HG02870 (cell line): ENCODE measurements at regions not wholly inside any gene's neighbourhood (a gene's known extent, or its start where the extent isn't known, plus 50 kb on each side); places are given as distances from the start of the nearest gene placed in this dataset.

Experiments used
- ATAC-seq: cut with Tn5 transposase; IDR thresholded peaks from one replicate; pipeline ENCODE4 v1.9.1; 2021; ENCODE audit warnings: mild to moderate bottlenecking, moderate library complexity; ENCODE audit not compliant: unreplicated experiment

DNA sequence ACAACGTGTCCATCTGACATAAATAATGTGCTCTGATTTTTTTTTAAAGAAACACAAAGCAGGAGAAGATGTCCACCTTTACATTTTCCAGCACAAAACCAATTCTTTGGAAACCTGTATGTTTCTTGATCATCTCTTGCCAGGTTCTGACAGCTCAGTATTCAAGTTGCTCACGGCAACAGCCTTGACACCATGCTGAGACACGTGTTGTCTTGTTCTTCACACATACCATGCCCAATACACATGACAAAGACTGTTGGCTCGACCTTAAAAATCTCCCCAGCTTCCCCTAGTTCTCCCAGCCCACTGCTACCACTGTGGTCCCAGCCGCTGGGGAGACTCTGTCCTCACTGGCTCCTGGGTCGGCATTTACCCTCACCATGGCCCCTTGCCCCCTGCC is 518.9 kb downstream of the PREX1 start:
- ATAC-seq, result no peak

DNA sequence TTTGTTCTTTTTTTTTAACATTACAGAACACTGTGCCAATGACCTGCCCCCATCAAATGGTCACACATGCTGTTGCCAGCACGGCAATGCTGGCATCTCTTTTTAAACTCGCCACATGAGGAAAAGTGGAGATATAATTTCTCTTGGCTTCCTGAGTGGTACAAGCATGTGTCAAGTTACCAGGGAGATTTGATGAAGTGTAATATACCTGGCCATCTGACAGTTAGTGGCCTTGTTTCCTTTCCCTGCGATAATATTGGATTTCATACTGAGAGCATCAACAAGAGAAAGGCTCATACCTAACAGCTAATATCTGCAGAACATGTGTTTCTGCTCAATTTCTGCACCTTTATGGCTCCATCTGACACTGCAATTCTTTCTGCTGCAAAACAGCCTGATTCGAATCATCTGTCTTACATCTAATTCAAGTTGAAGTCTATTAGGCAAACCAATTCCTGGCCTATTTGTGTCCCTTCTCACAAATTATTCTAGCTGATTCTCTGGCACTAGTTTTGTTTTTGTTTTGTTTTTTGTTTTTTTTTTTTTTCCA is 519.5 kb downstream of the PREX1 start:
- ATAC-seq, result no peak

DNA sequence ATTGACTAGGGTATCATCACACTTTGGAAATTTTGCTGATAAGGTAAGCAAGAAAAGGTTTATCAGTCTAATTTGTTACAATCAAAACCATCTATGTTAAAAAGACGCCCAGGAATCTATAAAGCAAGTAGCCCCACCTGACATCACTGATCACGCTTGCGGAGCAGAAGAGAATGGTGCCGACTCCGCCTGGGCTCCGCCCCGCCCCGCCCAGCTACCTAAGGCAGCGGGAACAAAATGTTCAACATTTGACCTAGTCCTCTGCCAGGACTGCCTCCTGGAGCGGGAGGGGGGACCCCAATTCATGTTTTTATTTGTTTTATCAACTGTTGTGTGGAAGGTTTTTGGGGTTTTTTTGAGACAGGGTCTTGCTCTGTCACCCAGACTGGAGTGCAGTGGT is 520.5 kb downstream of the PREX1 start:
- ATAC-seq, result no peak

DNA sequence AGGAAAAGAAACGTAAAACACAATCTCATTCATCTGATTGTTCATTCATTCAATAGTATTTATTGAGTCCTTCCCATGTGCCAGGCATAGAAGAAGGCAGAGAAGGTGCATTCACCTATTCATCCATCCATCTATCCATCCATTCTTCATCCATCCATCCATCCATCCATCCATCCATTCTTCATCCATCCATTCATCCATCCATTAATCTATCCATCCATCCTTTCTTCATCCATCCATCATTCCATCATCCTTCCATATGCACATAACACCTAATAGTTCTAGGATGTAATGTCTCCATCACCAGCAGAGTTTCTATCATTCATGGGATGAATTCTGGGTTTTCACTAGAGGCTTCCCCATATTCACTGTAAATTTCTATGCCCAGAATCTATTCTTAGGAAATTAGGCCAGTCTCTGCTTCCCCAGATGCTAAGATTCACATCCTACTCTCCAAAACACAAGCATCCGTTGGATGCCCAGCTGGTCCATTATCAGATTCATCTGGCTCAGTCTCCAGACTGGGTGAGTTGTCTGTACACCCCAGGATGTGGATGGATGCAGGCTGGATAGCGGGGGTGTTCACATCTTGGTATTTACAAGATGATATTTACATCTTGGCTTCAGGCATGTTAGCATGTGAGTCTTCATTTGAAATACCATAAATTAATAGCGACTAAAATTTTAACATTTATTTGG is 517.7 kb upstream of the SULF2 start:
- no peak for ATAC-seq

DNA sequence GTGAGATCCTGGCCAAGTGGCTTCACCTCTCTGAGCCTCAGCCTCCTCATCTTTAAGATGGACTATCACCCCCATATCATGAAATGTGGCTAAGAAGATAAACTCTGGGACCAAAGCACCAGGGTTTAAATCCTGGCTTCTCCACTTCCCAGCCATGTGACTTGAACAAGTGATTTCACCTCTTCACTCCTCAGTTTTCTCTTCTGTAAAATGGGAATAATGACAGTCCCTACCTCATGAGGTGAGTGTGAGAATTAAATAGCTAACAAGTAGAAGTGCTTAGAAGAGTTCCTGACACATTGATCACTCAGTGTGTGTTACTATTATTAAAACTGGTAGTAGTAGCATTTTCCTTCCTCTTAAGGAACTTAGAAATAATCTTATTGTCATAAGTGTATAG is 516.9 kb upstream of the SULF2 start:
- ATAC-seq, result no peak

DNA sequence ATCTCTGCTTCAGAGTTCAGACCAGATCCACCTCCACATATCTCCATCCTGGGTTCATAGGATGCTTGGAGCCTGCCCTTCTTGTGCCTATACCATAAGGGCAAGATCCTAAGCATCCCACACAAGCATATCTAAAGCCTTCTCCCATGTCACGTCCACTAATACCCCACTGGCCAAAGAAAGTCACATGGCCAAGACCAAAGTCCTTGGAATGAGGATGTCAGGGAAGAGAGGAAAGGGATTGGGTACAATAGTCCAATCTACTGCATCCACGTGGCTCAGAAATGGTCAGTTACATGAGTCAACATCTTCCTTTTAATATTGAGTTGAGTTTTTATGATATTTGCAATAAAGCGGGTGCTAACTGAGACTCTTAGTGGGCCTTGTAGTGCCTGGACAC is 515.9 kb upstream of the SULF2 start:
- ATAC-seq, result no peak

DNA sequence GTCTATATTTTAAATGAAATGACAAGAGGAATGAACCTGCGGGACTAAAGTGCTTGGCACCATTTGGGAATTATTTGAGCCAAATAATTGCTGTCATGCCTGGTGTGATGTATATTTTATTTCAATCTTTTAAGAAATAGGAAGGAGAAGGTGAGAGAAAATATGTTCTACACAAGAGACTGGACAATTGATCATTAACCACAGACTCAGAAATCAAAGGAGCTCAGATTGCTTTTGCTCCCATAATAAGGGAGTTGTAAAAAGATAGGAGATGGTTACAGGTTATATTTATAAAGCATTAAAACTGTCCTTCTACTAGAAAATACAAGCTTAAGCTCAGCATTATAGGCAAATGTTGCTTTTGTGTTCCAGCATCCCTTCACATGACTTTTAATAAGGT is 515.2 kb upstream of the SULF2 start:
- no peak for ATAC-seq

DNA sequence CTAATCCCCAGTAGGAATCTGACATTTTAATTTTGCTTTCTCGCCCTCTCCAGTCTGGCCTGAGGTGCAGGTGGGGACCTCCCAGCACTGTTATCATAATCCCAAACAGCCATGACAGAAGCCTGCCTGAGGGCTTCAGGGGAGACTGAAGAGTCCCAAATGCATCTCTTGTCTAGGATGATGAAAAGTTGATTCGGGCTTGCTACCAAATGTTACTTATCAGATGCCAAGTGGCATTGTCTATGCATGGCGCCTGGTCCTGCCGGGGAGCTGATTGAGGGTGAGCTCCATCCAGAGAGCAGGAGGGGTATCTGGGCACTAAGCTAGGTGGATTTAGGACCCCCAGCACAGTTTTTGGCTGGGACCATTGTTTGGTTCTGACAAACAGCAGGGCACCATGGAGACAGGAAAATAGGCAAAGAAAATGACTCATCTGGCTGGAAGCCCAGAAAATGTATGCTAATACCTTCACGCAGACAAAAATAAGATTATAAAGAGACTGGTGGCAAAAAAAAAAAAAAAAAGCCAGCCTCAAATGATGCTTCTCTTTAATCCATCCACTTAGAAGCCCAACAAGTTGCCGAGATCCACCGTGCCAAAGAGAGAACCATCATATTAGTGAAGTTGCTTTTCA is 513.7 kb upstream of the SULF2 start:
- ATAC-seq, result no peak

DNA sequence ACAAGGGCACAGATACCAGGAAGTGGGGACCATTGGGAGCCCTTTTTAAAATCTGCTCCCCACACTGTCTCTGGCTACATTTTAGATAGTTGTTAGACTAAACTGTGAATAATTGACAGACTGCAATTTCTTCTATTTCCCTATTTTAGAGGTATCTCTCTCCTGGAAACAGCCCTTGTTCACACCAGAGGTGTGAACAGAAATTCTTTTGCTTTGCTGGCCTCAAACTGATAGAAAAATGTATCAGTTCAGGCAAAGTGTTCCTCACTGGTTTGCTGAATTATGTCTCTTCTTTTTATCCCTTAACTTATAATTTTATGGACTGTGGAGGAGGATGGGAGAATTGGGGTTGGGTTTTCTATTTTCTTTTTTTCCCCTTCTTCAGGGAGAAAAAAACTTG is 513.2 kb upstream of the SULF2 start:
- no peak for ATAC-seq

DNA sequence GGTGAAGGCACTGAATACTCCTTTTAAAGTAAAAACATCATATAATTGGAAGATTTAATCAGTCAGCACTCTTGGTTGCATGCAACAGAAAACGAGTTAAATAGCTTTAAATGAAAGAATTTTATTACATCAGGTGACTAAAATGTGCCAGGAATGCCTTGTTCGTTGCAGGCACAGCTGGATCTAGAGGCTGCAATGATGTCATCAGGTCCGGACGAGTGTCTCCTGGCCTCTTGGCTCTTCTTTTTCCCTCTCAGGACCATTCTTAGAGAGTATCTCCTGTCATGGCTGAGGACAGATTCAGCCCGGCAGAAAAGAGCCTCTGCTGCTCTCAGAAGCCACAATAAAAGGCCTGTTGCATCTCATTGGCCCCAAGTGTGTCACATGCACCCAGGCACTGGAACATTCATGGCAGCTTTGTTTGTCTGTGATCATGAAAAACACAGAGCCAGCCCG is 510.7 kb upstream of the SULF2 start:
- ATAC-seq, result no peak

DNA sequence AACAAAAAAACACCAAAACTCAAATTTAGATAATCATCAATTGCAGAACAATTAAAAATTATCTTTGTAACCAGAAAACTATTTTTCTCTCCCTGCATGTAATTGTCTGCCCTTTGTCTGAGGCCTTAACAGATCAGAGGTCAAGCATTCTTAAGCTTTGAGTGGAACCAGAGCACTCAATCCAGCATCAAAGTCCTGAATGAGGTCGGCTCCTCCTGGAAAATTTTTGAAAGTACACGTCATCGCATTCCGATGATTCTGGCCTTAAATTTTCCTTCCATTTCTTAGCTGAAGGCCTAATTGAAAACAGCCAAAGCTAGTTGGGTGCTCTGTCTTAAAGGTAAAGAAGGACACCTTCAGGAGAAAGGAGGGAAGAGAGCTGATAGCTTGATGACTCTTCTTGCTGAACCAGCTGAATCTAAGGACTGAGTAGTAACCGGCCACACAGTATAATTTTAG is 510.2 kb upstream of the SULF2 start:
- no peak for ATAC-seq

DNA sequence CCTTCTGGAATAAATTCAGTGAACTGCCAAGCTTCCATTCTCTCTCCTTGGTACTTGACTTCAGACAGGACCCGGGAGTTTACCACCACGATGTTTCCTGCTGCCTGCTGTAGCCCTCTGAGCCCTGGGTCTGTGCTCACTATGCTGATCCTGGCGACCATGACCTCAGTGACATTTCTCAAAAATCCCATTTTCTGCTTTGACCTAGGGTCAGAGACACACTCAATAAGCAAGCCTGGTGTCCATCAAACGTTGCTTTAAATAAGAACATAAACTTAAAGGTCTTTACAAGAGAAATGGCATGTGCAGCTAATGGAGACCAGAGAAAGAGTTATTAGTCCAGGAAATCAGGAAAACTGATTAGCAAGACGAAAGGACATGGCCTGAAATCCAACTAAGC is 509.7 kb upstream of the SULF2 start:
- no peak for ATAC-seq

DNA sequence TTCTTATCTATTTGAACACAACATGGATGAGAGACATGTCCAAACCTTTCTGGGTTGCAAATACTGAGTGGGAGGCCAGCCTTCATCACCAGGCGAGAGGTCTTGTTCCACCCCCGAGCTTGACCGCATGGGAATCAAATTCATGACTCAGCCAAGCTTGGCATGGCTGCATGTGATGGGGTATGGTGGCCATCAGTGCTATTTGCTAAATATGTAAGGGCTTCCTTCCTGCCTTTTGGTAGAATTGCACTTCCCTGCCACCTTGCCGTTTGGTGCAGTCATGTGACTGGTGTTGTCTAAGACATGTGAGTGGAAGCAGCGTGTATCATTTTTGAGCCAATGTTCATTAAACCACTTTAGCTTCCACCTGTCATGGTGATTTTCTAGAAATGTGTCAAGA is 508.9 kb upstream of the SULF2 start:
- ATAC-seq, result no peak

DNA sequence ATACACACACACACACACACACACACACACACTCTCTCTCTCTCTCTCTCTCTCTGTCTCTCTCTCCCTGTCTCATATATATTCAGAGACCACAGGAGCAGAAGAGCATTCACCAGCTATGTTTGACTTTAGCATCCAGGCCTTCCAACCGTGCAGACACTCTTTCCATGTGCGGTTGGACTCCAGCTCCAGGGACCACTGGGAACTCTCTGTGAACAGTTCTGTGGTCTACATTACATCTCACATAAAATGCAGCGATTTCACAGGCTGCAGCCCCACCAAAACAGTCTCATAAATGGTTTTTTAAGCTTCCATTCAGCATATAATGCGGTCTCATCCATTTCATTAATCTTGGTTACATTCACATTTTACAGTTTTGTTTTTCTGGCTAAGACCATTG is 508.4 kb upstream of the SULF2 start:
- no peak for ATAC-seq

DNA sequence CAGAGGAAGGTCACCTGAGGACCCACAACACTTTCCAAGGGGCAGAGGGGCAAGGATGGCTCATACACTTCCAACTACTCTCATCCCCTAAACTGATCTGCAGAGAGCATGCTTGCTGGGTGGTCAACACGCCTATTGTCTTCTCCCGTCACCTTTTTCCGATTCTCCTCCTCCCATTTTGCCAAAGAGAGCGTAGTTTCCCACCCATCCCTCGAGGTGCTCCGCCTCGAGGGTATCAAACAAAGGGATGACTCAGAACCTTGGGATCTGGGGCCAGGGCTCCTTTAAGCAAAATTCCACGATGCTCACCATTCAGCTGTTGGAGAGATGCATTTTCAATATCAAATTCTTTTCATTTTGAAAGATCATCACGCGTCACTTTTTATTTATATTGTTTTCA is 507.5 kb upstream of the SULF2 start:
- ATAC-seq, result no peak

DNA sequence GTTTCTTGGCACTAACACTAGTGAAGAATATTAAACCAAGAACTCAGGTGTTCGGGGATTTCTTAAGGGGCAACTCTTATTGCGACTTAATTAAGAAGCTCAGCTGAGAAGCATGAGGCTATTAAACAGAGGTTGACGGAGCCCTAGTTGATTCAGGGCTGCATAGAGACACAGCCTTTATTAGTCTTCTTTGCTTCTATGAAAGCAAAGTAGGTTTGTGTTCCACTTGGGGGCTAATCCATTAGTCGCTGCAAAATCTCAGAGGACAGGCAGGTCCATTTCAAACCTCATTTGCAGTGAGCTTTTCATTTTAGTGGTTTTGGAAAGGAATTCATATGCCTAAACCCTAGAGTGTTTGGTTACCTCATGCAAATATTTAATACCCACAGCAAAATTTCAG is 506.6 kb upstream of the SULF2 start:
- ATAC-seq, result no peak

DNA sequence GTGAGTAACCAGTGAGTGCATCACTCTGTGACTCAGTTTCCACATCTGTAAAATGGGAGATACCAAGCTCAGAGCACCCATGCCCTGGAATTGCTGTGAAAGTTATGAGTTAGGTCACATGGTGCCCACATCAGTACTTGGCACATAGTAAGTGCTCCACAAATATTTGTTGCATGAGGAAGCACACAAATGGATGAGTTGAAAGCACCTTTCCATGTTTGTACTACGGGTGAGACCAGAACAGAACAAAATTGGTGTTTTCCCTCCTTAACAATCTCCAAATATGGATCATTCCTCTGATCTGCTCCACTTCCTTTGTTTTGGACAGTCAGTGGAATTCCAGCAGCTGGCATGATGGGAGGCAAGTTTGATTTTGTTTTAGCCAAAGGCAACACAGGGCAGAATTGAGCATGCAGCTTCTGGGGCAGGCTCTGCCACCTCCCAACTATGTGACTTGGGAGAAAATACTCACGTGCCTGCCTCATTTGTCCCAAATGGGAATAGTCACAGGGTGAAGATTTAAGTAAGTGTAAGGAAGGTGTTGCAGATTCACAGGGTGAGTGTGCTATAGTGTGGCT is 503.7 kb upstream of the SULF2 start:
- ATAC-seq, result no peak

DNA sequence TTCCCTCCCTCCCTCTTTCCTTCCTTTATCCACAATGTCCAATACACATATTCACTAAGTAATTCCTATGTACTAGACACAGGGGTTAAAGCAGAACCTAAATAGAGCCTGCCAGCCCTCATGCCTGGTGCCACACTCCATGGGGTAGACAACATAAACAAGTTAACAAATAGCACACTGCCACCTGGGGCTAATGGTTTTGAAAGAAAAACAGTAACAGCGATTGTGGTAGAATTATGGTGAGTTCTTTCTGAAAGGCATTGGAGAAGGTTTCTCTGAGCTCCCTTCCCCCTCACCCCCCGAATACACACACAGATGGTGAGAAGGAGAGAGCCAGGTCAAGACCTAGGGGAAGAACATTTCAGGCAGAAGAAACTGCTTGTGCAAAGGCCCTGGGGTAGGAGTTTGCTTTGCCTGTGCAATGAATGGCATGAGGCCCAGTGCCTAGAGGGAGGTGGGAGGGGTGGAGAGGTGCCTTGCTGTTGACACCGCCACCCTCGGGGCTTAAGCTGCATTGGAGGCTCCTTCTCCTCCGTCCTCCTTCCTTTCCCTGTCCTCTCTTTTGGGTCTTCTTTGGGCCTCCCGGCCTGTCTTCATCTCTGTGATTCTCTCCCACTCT is 502.4 kb upstream of the SULF2 start:
- no peak for ATAC-seq

DNA sequence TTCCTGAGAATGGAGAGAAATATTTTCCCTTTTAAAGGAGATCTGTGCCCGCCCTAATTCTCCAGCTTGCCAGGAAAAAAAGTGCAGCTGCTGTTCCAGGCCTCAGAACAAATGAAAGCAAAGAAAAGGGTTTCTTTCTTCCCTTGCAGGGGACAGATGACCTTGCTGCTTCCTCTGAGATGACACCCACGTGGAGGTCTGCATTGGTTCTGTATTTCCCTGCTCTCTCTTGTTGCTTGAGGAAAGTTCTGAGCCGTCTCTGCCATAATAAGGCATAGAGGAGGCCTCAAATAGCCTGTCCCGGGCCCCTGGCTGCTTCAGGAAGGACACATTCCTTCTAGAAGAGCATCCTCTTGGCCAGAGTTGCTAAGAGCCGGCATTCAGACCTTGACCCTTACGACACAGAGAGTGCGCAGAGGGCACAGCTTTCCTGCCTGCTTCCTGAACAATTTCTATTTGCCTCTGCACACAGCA is 501.8 kb upstream of the SULF2 start:
- no peak for ATAC-seq

DNA sequence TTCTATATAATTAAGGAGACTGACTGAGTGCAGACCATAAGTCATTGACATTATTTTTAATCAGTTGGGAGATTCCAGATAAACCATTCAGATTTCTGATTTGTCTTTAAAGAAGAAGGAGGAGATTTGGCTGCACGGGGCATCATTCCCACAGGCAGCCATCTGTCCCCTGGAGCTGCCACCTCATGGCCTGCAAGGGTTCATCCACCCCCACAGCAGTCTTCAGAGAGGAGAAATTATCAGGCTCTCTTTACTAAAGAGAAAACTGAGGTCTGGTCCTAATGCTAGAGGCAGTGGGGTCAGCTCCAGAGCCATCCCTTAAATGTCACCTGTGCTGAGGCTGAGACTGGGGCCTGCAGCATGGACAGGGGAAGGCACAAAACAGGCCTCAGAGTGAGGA is 501.3 kb upstream of the SULF2 start:
- no peak for ATAC-seq

DNA sequence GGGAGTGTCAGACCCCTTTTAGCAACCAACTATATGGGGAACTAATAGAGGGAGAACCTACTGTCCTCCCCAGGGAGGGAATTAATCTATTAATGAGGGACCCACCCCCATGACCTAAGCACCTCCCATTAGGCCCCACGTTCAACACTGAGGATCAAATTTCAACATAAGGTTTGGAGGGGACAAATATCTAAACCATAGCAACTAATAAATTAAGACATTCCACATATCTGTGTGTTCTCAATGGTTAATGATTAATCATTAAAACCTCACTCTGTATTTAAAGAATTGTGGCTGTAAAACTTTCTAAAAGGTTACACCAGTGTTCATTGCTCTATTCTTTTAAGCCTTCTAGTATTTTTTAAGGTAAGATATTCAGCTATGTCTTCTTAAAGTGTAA is 500.4 kb upstream of the SULF2 start:
- ATAC-seq, result no peak

DNA sequence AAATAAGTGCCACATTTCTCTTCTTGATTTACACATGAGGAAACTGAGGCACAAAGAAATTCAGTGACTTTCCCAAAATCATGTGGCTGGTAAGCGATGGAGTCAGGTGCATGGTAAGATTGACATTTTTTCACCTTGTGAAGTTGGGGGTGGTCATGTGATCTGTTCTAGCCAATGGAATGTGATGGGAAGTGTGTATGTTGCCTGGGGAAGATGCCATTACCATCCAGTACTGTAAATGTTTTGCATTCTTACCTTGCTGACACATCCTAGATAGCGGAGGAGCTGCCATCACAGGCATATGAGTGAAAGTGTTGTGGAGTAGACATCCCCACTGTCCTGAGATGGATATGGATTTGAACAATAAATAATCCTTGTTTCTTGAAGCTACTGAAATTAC is 499.6 kb upstream of the SULF2 start:
- no peak for ATAC-seq
